BLaER1 (cell line): ENCODE measurements at regions not wholly inside any gene's neighbourhood (a gene's known extent, or its start where the extent isn't known, plus 50 kb on each side); places are given as distances from the start of the nearest gene placed in this dataset.

Source experiments
- H3K27ac ChIP-seq: shearing (Covaris generic); formaldehyde crosslinking; 2 replicates; pipeline ENCODE4 v1.8.1; 2022
- H3K27me3 ChIP-seq: shearing (Covaris generic); formaldehyde crosslinking; 2 replicates; pipeline ENCODE4 v1.8.1; 2022
- H3K36me3 ChIP-seq: shearing (Covaris generic); formaldehyde crosslinking; 2 replicates; pipeline ENCODE4 v1.8.1; 2022
- H3K4me1 ChIP-seq: shearing (Covaris generic); formaldehyde crosslinking; 2 replicates; pipeline ENCODE4 v1.8.1; 2022
- H3K4me2 ChIP-seq: shearing (Covaris generic); formaldehyde crosslinking; 2 replicates; pipeline ENCODE4 v1.8.1; 2022
- H3K4me3 ChIP-seq: shearing (Covaris generic); formaldehyde crosslinking; 2 replicates; pipeline ENCODE4 v1.8.1; 2022
- H3K9ac ChIP-seq: shearing (Covaris generic); formaldehyde crosslinking; 2 replicates; pipeline ENCODE4 v1.8.1; 2022
- H3K9me3 ChIP-seq: shearing (Covaris generic); formaldehyde crosslinking; 2 replicates; pipeline ENCODE4 v1.8.1; 2022
- H4K20me1 ChIP-seq: shearing (Covaris generic); formaldehyde crosslinking; 2 replicates; pipeline ENCODE4 v1.8.1; 2022
- Cebpa-rat ChIP-seq: shearing (Covaris generic); IDR thresholded peaks from 2 replicates; pipeline ENCODE4 v1.8.1; 2022

GRCh38 chr11:87444993-87445392 is 407.3 kb downstream of the TMEM135 start:
- Histone ChIP-seq H3K27me3 (no peaks in the 10 kb centered on the region), H3K4me3 (no peak overlapping the region), H3K4me1 (no peaks in the 10 kb centered on the region), H3K9ac (no peak overlapping the region), H3K9me3 (no peaks in the 10 kb centered on the region), H4K20me1 (no peaks in the 10 kb centered on the region), H3K4me2 (no peak overlapping the region), H3K27ac (no peak overlapping the region), H3K36me3 (no peaks in the 10 kb centered on the region)
- no peak for TF ChIP-seq Cebpa-rat

- Histone ChIP-seq H4K20me1 (no peaks in the 10 kb centered on the region), H3K4me2 (no peak overlapping the region), H3K4me3 (no peak overlapping the region), H3K9ac (no peak overlapping the region), H3K4me1 (no peaks in the 10 kb centered on the region), H3K36me3 (no peaks in the 10 kb centered on the region), H3K9me3 (no peaks in the 10 kb centered on the region), H3K27ac (no peak overlapping the region), H3K27me3 (no peaks in the 10 kb centered on the region)
- no peak for TF ChIP-seq Cebpa-rat
These were observed 406.0 kb downstream of the TMEM135 start for GRCh38 chr11:87443707-87444106.

GRCh38 chr11:87440076-87440770 is 402.5 kb downstream of the TMEM135 start:
- no peak overlapping the region for H3K9ac ChIP-seq
- H3K4me1 ChIP-seq = no peaks in the 10 kb centered on the region
- H3K36me3 ChIP-seq = no peaks in the 10 kb centered on the region
- no peak overlapping the region for H3K27ac ChIP-seq
- no peak overlapping the region for H3K4me2 ChIP-seq
- TF ChIP-seq Cebpa-rat = no peak
- H3K4me3 ChIP-seq = no peak overlapping the region
- H4K20me1 ChIP-seq = no peaks in the 10 kb centered on the region
- no peaks in the 10 kb centered on the region for H3K27me3 ChIP-seq
- no peaks in the 10 kb centered on the region for H3K9me3 ChIP-seq

- no peaks in the 10 kb centered on the region for H4K20me1 ChIP-seq
- H3K4me1 ChIP-seq = no peaks in the 10 kb centered on the region
- no peak for TF ChIP-seq Cebpa-rat
- no peaks in the 10 kb centered on the region for H3K27me3 ChIP-seq
- no peaks in the 10 kb centered on the region for H3K9me3 ChIP-seq
- H3K9ac ChIP-seq = no peak overlapping the region
- no peak overlapping the region for H3K4me2 ChIP-seq
- H3K27ac ChIP-seq = no peak overlapping the region
- no peak overlapping the region for H3K4me3 ChIP-seq
- no peaks in the 10 kb centered on the region for H3K36me3 ChIP-seq
These were observed 400.7 kb downstream of the TMEM135 start for GRCh38 chr11:87438416-87438815.

GRCh38 chr11:87437844-87438223 is 400.1 kb downstream of the TMEM135 start:
- Histone ChIP-seq H4K20me1 (no peaks in the 10 kb centered on the region), H3K36me3 (no peaks in the 10 kb centered on the region), H3K4me1 (no peaks in the 10 kb centered on the region), H3K4me2 (no peak overlapping the region), H3K4me3 (no peak overlapping the region), H3K9me3 (no peaks in the 10 kb centered on the region), H3K27ac (no peak overlapping the region), H3K9ac (no peak overlapping the region), H3K27me3 (no peaks in the 10 kb centered on the region)
- TF ChIP-seq Cebpa-rat = no peak

GRCh38 chr11:87437133-87437843 is 399.6 kb downstream of the TMEM135 start:
- H3K36me3 ChIP-seq = no peaks in the 10 kb centered on the region
- H4K20me1 ChIP-seq = no peaks in the 10 kb centered on the region
- H3K4me2 ChIP-seq = no peak overlapping the region
- H3K27me3 ChIP-seq = no peaks in the 10 kb centered on the region
- H3K9me3 ChIP-seq = no peaks in the 10 kb centered on the region
- no peak overlapping the region for H3K4me3 ChIP-seq
- no peak for TF ChIP-seq Cebpa-rat
- H3K27ac ChIP-seq = no peak overlapping the region
- H3K4me1 ChIP-seq = no peaks in the 10 kb centered on the region
- no peak overlapping the region for H3K9ac ChIP-seq

GRCh38 chr11:87432022-87432421 is 394.3 kb downstream of the TMEM135 start:
- Histone ChIP-seq H3K27me3 (no peaks in the 10 kb centered on the region), H3K4me2 (no peak overlapping the region), H3K9me3 (no peaks in the 10 kb centered on the region), H3K9ac (no peak overlapping the region), H3K36me3 (no peaks in the 10 kb centered on the region), H3K27ac (no peak overlapping the region), H4K20me1 (no peaks in the 10 kb centered on the region), H3K4me1 (no peaks in the 10 kb centered on the region), H3K4me3 (no peak overlapping the region)
- no peak for TF ChIP-seq Cebpa-rat

- TF ChIP-seq Cebpa-rat = no peak
These were observed 393.7 kb downstream of the TMEM135 start for GRCh38 chr11:87431392-87431791.

GRCh38 chr11:87430821-87431220 is 393.1 kb downstream of the TMEM135 start:
- H3K4me1 ChIP-seq = no peaks in the 10 kb centered on the region
- H3K36me3 ChIP-seq = no peaks in the 10 kb centered on the region
- H3K27me3 ChIP-seq = no peaks in the 10 kb centered on the region
- H3K9ac ChIP-seq = no peak overlapping the region
- H4K20me1 ChIP-seq = no peaks in the 10 kb centered on the region
- no peak overlapping the region for H3K27ac ChIP-seq
- no peak for TF ChIP-seq Cebpa-rat
- H3K4me2 ChIP-seq = no peak overlapping the region
- H3K9me3 ChIP-seq = no peaks in the 10 kb centered on the region
- no peak overlapping the region for H3K4me3 ChIP-seq

More at GRCh38 chr11:87431392-87431791, 393.7 kb downstream of the TMEM135 start:
- H3K9me3 ChIP-seq = no peaks in the 10 kb centered on the region
- H3K4me1 ChIP-seq = no peaks in the 10 kb centered on the region
- H3K27me3 ChIP-seq = no peaks in the 10 kb centered on the region
- H3K9ac ChIP-seq = no peak overlapping the region
- H3K36me3 ChIP-seq = no peaks in the 10 kb centered on the region
- H3K4me2 ChIP-seq = no peak overlapping the region
- no peak overlapping the region for H3K4me3 ChIP-seq
- H3K27ac ChIP-seq = no peak overlapping the region
- H4K20me1 ChIP-seq = no peaks in the 10 kb centered on the region

- no peaks in the 10 kb centered on the region for H3K27me3 ChIP-seq
- H3K27ac ChIP-seq = no peak overlapping the region
- no peaks in the 10 kb centered on the region for H3K36me3 ChIP-seq
These were observed 392.3 kb downstream of the TMEM135 start for GRCh38 chr11:87429996-87430395.

More at GRCh38 chr11:87429996-87430395, 392.3 kb downstream of the TMEM135 start:
- H3K4me2 ChIP-seq = no peak overlapping the region
- H3K9me3 ChIP-seq = no peaks in the 10 kb centered on the region
- H3K4me3 ChIP-seq = no peak overlapping the region
- no peaks in the 10 kb centered on the region for H3K4me1 ChIP-seq
- no peaks in the 10 kb centered on the region for H4K20me1 ChIP-seq
- TF ChIP-seq Cebpa-rat = no peak
- no peak overlapping the region for H3K9ac ChIP-seq
